ENCODE measurements at regions not wholly inside any gene's neighbourhood (a gene's known extent, or its start where the extent isn't known, plus 50 kb on each side); places are given as distances from the start of the nearest gene placed in this dataset.

- TF ChIP-seq SMAD3 (CRISPR knock-in tag; IDR thresholded peaks at IDR 0.05; ENCODE audit: borderline replicate concordance) (no peak), CBFB (CRISPR knock-in tag; IDR thresholded peaks at IDR 0.05; ENCODE audit: low read depth) (no peak)
Measured at GRCh38 chr13:54999399-54999907, 1970.8 kb downstream of the OLFM4 start.
